ENCODE measurements at regions not wholly inside any gene's neighbourhood (a gene's known extent, or its start where the extent isn't known, plus 50 kb on each side); places are given as distances from the start of the nearest gene placed in this dataset.

DNA sequence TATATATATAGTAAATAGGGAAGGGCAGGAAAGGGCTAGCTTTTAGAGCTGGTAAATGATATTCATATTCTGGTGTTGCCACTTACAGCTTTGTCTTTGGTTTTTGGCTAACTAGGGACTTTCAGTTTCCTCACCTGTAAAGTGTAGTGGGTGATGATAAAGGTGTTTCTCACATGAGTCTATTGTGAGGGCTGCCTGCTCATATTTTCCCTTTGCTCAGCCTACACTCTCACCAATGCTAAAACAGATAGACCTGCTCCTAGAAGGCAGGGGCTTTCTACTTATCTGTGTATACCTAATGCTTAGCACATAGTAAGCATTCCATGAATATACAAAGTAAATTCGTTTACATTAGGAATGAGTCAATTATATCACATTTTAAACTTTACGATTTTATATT, 137.2 kb upstream of the HS3ST1 start:
- TF ChIP-seq EZH2phosphoT487 (IDR thresholded peaks at IDR 0.05; ENCODE audit: low read length) (no peak), EZH2 (optimal IDR thresholded peaks at IDR 0.05; ENCODE audit: low read depth, low read length) (no peak), CTCF (IDR thresholded peaks at IDR 0.05; ENCODE audit: low read length) (no peak)
